ENCODE measurements at regions not wholly inside any gene's neighbourhood (a gene's known extent, or its start where the extent isn't known, plus 50 kb on each side); places are given as distances from the start of the nearest gene placed in this dataset.

DNA sequence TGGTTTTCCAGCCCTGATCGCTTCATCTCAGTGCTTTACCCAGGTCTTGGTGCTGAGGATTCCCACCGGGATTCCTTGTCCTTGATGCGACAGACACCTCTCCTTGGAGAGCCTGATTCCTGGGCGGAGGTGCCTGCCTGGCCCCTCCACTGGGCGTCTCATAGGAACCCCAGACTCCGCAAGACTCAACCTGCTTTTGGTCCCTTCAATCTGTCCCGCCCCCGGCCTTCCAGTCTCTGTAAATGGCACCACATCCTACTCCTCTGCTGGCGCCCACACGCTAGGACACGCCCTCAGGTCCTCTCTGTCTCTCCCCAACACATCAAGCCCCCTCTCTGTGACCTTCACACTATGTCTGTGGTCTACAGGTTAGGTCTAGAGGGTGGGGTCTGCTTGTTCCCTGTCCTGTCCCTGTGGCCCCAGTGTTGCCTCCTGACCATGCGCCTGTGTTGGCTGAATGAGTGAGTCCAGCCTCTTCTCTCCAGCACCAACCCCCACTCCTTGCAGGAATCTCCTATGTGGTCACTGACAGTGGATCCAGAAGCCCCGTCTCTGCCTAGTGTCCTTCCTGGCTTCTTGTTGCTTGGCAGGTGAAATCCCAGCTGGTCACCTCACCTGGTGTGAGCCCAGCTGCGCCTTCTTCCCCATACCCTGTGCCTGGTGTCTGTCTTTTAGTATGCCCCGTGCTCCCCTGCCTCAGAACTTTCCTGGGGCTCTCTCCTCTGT, 119.7 kb upstream of the C1orf174 start:
- TF ChIP-seq POLR2A (IDR thresholded peaks at IDR 0.05; ENCODE audit: low read length) (no peak), GATA1 (IDR thresholded peaks at IDR 0.05; ENCODE audit: low read depth, low read length) (no peak)

Data from erythroblast (primary cell).